Left cardiac atrium (tissue), 4 donors: ENCODE measurements at regions not wholly inside any gene's neighbourhood (a gene's known extent, or its start where the extent isn't known, plus 50 kb on each side); places are given as distances from the start of the nearest gene placed in this dataset.

Source experiments
- ATAC-seq, 2 donors: fragments of 200-7000 bp; cut with Tn5 transposase; one replicate each; pipeline ENCODE4 v1.9.1; 2020; ENCODE audit warnings: mild to moderate bottlenecking in 2 of 2, moderate library complexity in 2 of 2
- DNase-seq: peaks from one replicate; pipeline ENCODE4 v3.0.0-alpha.2; 2020
- intact Hi-C, 2 donors: fragments of 100-400 bp; cut with DNase I; formaldehyde crosslinking; loops; one replicate each; pipeline versions ENCODE4 v1.14.1 to v1.15.1; 2022 to 2023
- donor health status: DM: no; HTN: yes; CAD: no.
- donor health status: DM: no; HTN: yes; CAD: no; lungs with severe emphysema.
- donor health status: DM: yes; HTN: yes; CAD: no.
- donor health status: Dilated cardiomyopathy.

DNA sequence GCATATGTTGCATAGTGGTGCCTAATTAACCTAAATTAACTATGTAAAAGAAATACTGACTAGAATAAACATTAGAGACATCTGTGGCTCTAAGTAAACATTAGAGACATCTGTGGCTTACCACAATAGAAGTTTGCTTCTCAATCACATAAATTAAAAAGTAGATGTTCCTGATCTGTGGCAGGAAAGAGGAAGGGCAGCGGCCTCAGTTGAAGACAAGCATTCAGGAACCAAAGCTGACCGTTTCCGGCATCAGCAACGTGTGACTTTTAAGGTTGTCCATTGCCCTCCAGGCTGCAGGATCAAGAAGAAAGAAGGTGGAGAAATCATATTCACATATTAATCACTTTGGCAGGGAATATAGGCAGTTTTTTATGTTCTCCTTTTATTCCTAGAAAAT lies 336.3 kb upstream of the TRAM1L1 start:
- ATAC-seq (no peak), DNase-seq (no peak)
- intact Hi-C loops: no loop called here

DNA sequence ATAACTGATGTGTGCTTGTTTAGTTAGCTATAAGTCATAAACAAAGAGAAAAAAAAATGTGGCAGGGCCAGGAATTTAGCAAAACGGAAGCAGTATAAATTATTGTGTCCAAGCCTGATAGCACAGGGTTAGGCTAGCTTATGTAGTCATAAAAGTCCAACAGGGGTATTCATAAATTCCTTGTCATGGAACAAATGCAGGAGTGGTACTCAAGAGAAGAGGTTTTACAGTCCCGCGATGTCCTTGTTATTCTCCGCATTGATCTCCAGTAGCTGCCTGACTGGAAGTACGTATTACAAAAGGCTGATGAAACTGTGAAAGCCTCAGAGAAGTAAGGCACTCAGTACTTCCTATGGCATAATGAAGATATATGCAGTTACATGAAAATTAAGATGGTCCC lies 336.9 kb upstream of the TRAM1L1 start:
- ATAC-seq (no peak), DNase-seq (no peak)
- intact Hi-C loops: no loop called here

DNA sequence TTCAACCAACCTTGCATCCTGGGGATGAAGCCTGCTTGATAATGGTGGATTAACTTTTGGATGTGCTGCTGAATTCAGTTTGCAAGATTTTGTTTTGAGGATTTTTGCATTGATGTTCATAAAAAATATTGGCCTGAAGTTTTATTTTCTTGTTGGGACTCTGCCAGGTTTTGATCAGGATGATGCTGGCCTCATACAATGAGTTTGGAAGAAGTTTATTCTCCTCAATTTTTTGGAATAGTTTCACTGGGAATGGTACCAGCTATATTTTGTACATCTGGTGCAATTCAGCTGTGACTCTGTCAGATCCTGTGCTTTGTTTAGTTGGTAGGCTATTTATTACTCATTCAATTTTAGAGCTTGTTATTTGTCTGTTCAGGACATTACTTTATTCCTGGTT lies 340.3 kb upstream of the TRAM1L1 start:
- intact Hi-C loops: no loop called here
- DNase-seq (no peak), ATAC-seq (no peak)

DNA sequence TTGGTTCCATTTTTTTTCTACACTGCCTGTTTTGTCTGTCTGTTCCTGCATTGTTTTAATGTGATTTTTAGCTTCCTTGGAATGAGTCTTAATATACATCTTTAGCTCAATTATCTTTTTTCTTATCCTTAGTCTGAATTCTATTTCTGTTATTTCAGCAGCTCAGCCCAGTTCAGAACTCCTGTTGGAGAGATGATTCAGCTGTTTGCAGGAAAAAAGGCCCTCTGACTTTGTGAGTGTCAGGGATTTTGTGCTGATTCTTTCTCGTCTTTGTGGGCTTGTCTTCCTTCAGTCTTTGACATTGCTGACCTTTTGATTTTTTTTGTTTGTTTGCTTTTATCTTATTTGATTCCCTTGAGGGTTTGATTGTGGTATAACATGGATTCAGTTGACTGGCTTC lies 343.2 kb upstream of the TRAM1L1 start:
- intact Hi-C loops: no loop called here
- ATAC-seq (no peak), DNase-seq (no peak)

DNA sequence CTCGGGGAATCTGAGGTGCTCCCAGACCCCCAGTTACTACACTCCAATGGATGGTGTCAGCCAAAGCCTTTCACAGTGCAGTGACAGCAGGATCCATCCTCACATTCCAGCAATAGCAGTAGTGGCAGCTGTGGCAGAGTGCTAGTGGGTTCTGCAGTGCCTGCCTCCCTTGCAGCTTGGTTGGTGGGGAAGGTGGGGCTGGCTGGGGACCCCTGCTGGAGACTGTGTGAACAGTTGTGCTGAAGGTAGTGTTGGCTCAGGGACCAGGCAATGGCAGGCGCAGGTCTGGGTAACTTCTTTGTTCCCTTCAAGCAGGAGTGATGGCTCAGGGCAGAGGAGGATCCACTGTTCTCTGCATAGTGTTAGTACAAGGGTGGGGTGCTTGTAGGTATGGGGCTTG lies 343.7 kb upstream of the TRAM1L1 start:
- intact Hi-C loops: no loop called here
- no peak for DNase-seq
- no peak for ATAC-seq

DNA sequence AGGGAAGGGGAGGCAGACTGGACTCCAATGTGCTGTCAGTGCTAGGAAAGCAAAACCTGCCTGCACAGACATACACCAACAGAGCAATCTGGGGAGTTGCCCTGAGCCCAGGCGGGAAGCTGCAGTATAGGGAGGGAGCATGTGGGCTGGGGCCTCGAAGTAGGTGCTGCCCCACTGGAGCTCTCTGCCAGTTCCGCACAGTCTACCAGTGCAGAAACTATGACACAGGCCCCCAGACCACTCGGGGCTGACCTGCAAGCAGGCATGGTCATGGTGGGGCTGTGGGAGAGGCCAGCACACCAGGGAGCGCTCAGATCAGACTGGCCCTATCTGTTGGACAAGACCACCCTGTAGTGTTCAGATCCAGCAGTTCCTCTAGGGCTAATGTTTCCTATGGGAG lies 344.1 kb upstream of the TRAM1L1 start:
- DNase-seq (no peak), ATAC-seq (no peak)
- intact Hi-C loops: no loop called here

DNA sequence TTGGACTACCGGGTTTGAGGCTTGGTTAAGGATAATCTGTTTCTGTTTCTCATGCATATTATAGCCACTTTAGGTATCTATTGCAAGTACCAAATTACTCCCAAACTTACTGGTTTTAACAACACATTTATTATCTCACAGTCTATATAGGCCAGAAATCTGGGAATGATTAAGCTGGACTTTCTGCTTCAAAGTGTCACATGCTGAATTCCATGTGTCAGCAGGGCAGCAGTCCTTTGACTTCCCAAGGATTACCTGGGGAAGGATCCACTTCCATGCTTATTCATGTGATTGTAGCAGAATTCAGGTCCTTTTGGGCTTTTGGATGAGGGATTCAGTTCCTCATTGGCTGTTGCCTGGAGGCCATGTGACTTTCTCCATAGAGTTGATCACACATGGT lies 349.0 kb upstream of the TRAM1L1 start:
- no peak for DNase-seq
- no peak for ATAC-seq
- intact Hi-C loops: no loop called here

- no peak for ATAC-seq
- DNase-seq: no peak
- intact Hi-C loops: no loop called here
Measured at GRCh38 chr4:117447925-117448324, 362.5 kb upstream of the TRAM1L1 start.

- intact Hi-C loops: no loop called here
- ATAC-seq: no peak
- DNase-seq: no peak
Measured at GRCh38 chr4:117455088-117455487, 369.7 kb upstream of the TRAM1L1 start.

DNA sequence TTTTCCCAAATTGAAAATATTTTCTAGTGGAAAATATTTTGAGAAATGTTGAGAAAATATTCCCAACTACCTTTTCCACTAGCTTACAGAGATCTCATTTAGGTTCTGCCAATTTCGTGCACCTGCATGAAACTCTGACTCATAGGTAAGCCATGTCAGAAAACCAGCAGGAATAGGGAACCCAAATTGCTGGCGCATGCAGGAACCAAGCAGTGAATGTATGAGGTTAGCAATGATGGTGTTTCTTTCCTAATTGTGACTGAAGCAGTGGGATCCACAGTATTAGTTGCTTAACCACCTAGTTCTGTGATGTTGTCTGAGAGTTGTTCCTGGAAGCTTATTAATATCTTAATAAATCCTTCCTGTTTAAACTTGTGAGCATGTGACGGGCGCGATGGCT lies 381.0 kb upstream of the TRAM1L1 start:
- ATAC-seq (no peak), DNase-seq (no peak)
- intact Hi-C loops: no loop called here

DNA sequence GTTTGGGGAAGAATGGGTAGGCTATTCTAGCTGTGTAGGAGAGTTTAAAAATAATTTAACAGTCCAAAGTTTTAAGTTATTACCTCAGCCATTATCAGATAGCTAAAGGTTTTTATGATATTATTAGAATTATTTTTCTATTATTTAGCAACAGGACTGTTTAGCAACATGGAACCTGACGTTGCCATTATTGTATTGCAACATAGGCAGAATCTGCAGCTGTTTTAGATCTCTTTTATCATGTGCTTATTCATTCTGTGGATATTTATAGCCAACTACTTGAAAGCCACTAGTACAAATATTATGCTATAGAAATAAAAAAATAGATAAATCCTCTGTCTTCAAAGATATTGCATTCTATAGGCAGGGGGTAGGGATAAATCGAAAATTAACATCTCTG lies 382.0 kb upstream of the TRAM1L1 start:
- DNase-seq (no peak), ATAC-seq (no peak)
- intact Hi-C loops: no loop called here

GRCh38 chr4:117474987-117475386 lies 389.6 kb upstream of the TRAM1L1 start:
- DNase-seq: no peak
- intact Hi-C loops: no loop called here

GRCh38 chr4:117477925-117478324 lies 392.5 kb upstream of the TRAM1L1 start:
- ATAC-seq (no peak), DNase-seq (no peak)
- intact Hi-C loops: no loop called here

More at GRCh38 chr4:117474987-117475386, 389.6 kb upstream of the TRAM1L1 start:
- ATAC-seq: no peak

DNA sequence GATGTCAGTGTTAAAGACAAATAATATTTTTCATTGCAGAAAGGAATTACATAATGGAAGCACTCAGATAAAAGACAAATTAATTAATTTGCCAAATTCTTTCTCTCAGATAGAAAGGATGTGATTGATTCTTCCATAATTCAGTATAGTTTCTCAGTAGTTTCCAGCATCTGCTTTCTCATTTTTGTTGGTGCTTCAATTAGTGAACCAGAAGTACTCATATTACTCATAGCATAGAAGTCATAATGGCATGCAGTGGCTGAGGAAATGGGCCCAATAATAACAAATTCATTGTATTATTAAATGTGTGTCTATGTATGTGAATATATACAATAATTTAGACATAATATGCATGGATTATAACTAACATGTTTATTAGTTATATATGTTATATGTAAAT lies 393.3 kb upstream of the TRAM1L1 start:
- ATAC-seq (no peak), DNase-seq (no peak)
- intact Hi-C loops: no loop called here

- intact Hi-C loops: no loop called here
- no peak for DNase-seq
Measured at GRCh38 chr4:117479673-117480072, 394.3 kb upstream of the TRAM1L1 start.

GRCh38 chr4:117481742-117482141 lies 396.4 kb upstream of the TRAM1L1 start:
- ATAC-seq (no peak), DNase-seq (no peak)
- intact Hi-C loops: no loop called here

More at GRCh38 chr4:117479673-117480072, 394.3 kb upstream of the TRAM1L1 start:
- no peak for ATAC-seq

DNA sequence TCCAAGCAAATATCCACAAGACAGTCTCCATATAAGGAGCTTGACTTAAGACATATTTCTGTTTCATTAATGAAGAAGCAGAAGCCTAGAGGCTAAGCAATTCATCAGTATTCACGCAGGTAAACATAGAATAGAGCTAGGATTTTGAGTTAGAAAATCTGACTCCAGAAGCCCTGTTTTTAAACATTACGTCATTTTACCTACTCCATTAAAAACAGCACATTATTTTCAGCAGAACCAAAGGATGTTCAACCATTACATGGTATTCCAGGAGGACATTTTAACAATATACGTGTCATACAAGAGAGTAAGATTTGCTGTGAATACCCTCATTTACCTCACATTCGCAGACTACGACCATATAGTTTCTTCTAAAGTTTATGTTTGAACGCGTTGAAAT lies 403.3 kb upstream of the TRAM1L1 start:
- intact Hi-C loops: no loop called here
- no peak for DNase-seq
- no peak for ATAC-seq

GRCh38 chr4:117489107-117489506 lies 403.7 kb upstream of the TRAM1L1 start:
- intact Hi-C loops: no loop called here
- no peak for ATAC-seq
- DNase-seq: no peak

- intact Hi-C loops: no loop called here
- no peak for DNase-seq
- no peak for ATAC-seq
Measured at GRCh38 chr4:117491516-117491915, 406.1 kb upstream of the TRAM1L1 start.

GRCh38 chr4:117495802-117496201 lies 410.4 kb upstream of the TRAM1L1 start:
- ATAC-seq (no peak), DNase-seq (no peak)
- intact Hi-C loops: no loop called here

- intact Hi-C loops: no loop called here
- ATAC-seq: no peak
- DNase-seq: no peak
Measured at GRCh38 chr4:117512414-117512813, 427.0 kb upstream of the TRAM1L1 start.

DNA sequence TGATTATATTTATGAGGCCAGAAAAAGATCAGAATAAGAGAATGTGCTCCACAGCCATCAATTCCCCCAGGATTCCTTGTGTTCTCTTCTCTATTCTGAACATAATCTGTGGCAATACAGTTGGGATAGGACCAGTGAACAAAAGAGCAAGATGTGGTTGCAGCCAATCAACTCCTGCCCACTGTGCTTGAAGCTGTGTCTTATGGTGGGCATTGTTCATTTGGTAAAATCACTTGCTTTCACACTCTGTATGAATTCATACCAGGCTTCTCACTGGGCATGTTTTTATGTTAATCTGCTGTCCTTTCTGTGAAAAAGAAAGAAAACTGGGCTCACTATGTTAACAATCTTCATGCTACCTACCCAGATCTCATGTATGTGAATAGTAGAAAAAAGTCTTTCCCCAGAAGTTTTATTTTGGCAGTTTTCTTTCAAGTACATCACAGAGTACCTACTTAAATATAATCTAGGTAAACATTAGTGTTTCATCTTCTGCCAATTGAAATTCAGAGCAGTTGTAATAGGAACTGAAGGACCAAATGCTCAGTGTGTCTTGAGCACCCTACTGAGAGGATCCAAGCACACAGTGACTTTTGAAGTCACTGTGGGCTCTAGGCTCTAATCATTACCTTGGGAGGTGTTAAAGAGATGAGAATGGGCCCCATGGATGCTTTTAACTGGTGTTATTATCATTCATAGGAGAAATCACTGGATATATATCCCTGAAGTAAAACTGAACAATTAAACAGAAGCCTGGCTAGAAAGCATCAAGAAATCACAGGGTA lies 429.2 kb upstream of the TRAM1L1 start:
- no peak for ATAC-seq
- intact Hi-C loops: no loop called here

More for the DNA sequence above, 429.2 kb upstream of the TRAM1L1 start:
- DNase-seq: no peak
